WTC11 (cell line): ENCODE measurements at regions not wholly inside any gene's neighbourhood (a gene's known extent, or its start where the extent isn't known, plus 50 kb on each side); places are given as distances from the start of the nearest gene placed in this dataset.

Experiments used
- ATF2 ChIP-seq: sonication (generic); formaldehyde crosslinking; IDR thresholded peaks from 2 replicates; pipeline ENCODE4 v1.8.1; 2022; ENCODE audit warnings: low read depth, missing genetic modification reagents, borderline replicate concordance
- ATF3 ChIP-seq: sonication (generic); formaldehyde crosslinking; conservative IDR thresholded peaks from 2 replicates; pipeline ENCODE4 v1.8.1; 2022; ENCODE audit warnings: mild to moderate bottlenecking, missing genetic modification reagents
- ATF6 ChIP-seq: sonication (generic); formaldehyde crosslinking; IDR thresholded peaks from 2 replicates; pipeline ENCODE4 v1.8.1; 2023; ENCODE audit warnings: mild to moderate bottlenecking, missing genetic modification reagents
- CTCF ChIP-seq: fragments of 200-600 bp; IDR thresholded peaks from 2 replicates; pipeline ENCODE4 v1.8.0; 2022; ENCODE audit warnings: antibody characterized with exemption
- SMAD3 ChIP-seq: sonication (generic); formaldehyde crosslinking; IDR thresholded peaks from 2 replicates; pipeline ENCODE4 v1.8.0; 2022; ENCODE audit warnings: missing genetic modification reagents, mild to moderate bottlenecking, borderline replicate concordance

- TF ChIP-seq ATF3 (CRISPR knock-in tag) (no peak), CTCF (no peak), ATF6 (CRISPR knock-in tag) (no peak), SMAD3 (CRISPR knock-in tag) (no peak), ATF2 (CRISPR knock-in tag) (no peak)
These were observed 1303.5 kb upstream of the CITED2 start for GRCh38 chr6:140677781-140678528.
